ENCODE measurements at regions not wholly inside any gene's neighbourhood (a gene's known extent, or its start where the extent isn't known, plus 50 kb on each side); places are given as distances from the start of the nearest gene placed in this dataset.

GRCh38 chr5:155076379-155076778, 62.8 kb downstream of the KIF4B start:
- no peak for TF ChIP-seq CTCF (IDR thresholded peaks at IDR 0.05)
- DNase-seq (no peak), ATAC-seq (ENCODE audit: poor library complexity) (no peak)
- intact Hi-C loops (cut with DNase I, micrococcal nuclease) = no loop called here
- Histone ChIP-seq H3K9me3 (ENCODE audit: control insufficient read depth in 1 of 2, insufficient read depth in 1 of 2, low read length in 2 of 2) (no peaks in the 10 kb centered on the region), H3K27ac (ENCODE audit: low read depth in 1 of 2, low read length in 2 of 2) (no peak overlapping the region), H3K27me3 (ENCODE audit: control insufficient read depth in 1 of 2, insufficient read depth in 2 of 2, low read length in 2 of 2) (no peaks in the 10 kb centered on the region), H3K4me1 (ENCODE audit: insufficient read depth, low read length) (no peaks in the 10 kb centered on the region), H3K36me3 (ENCODE audit: insufficient read depth, low read length) (no peaks in the 10 kb centered on the region), H3K4me3 (ENCODE audit: low read length) (no peak overlapping the region)
- Mint-ChIP-seq H3K27me3 (peaks cover 23% of the 10 kb centered on the region), H3K9me3 (peaks cover 2% of the 10 kb centered on the region), H3K4me1 (ENCODE audit: low read depth) (no peaks in the 10 kb centered on the region), H3K4me3 (no peak overlapping the region), H3K27ac (no peak overlapping the region), H3K36me3 (ENCODE audit: low read depth) (no peaks in the 10 kb centered on the region)
- CTCF ChIA-PET = no interaction called here
- POLR2A ChIA-PET = no interaction called here

- Mint-ChIP-seq H3K4me1 (ENCODE audit: low read depth) (no peaks in the 10 kb centered on the region), H3K36me3 (ENCODE audit: low read depth) (no peaks in the 10 kb centered on the region), H3K27ac (no peak overlapping the region), H3K27me3 (peaks cover 27% of the 10 kb centered on the region), H3K4me3 (no peak overlapping the region), H3K9me3 (no peaks in the 10 kb centered on the region)
- ChIA-PET POLR2A (no interaction called here), CTCF (no interaction called here)
- ATAC-seq (ENCODE audit: poor library complexity) = no peak
- H3K27me3 ChIP-seq (ENCODE audit: control insufficient read depth in 1 of 2, insufficient read depth in 2 of 2, low read length in 2 of 2) = no peaks in the 10 kb centered on the region
- H3K4me3 ChIP-seq (ENCODE audit: low read length) = no peak overlapping the region
- no peaks in the 10 kb centered on the region for H3K36me3 ChIP-seq (ENCODE audit: insufficient read depth, low read length)
- no peak overlapping the region for H3K27ac ChIP-seq (ENCODE audit: low read depth in 1 of 2, low read length in 2 of 2)
- TF ChIP-seq CTCF (IDR thresholded peaks at IDR 0.05) = no peak
- DNase-seq = no peak
- H3K4me1 ChIP-seq (ENCODE audit: insufficient read depth, low read length) = no peaks in the 10 kb centered on the region
- H3K9me3 ChIP-seq (ENCODE audit: control insufficient read depth in 1 of 2, insufficient read depth in 1 of 2, low read length in 2 of 2) = no peaks in the 10 kb centered on the region
- intact Hi-C loops (cut with DNase I, micrococcal nuclease) = no loop called here
Observed at GRCh38 chr5:155079698-155080097, 66.1 kb downstream of the KIF4B start.

GRCh38 chr5:155080721-155081120, 67.2 kb downstream of the KIF4B start:
- no peak overlapping the region for H3K4me3 Mint-ChIP-seq
- POLR2A ChIA-PET = no interaction called here
- H3K4me1 ChIP-seq (ENCODE audit: insufficient read depth, low read length) = no peaks in the 10 kb centered on the region

More at GRCh38 chr5:155080721-155081120, 67.2 kb downstream of the KIF4B start:
- Mint-ChIP-seq H3K36me3 (ENCODE audit: low read depth) (no peaks in the 10 kb centered on the region), H3K9me3 (no peaks in the 10 kb centered on the region), H3K27ac (no peak overlapping the region), H3K27me3 (peaks cover 27% of the 10 kb centered on the region), H3K4me1 (ENCODE audit: low read depth) (no peaks in the 10 kb centered on the region)
- Histone ChIP-seq H3K36me3 (ENCODE audit: insufficient read depth, low read length) (no peaks in the 10 kb centered on the region), H3K27me3 (ENCODE audit: control insufficient read depth in 1 of 2, insufficient read depth in 2 of 2, low read length in 2 of 2) (no peaks in the 10 kb centered on the region), H3K4me3 (ENCODE audit: low read length) (no peak overlapping the region), H3K9me3 (ENCODE audit: control insufficient read depth in 1 of 2, insufficient read depth in 1 of 2, low read length in 2 of 2) (no peaks in the 10 kb centered on the region), H3K27ac (ENCODE audit: low read depth in 1 of 2, low read length in 2 of 2) (no peak overlapping the region)
- intact Hi-C loops (cut with DNase I, micrococcal nuclease) = no loop called here
- no peak for TF ChIP-seq CTCF (IDR thresholded peaks at IDR 0.05)
- ATAC-seq (ENCODE audit: poor library complexity) = no peak
- CTCF ChIA-PET = no interaction called here
- DNase-seq = no peak
